ENCODE measurements at regions not wholly inside any gene's neighbourhood (a gene's known extent, or its start where the extent isn't known, plus 50 kb on each side); places are given as distances from the start of the nearest gene placed in this dataset.
"Not testable (repeated sequence)": the region's sequence is repeated elsewhere in the genome, so short reads cannot be mapped to it uniquely, and the experiment has no call there.

DNA sequence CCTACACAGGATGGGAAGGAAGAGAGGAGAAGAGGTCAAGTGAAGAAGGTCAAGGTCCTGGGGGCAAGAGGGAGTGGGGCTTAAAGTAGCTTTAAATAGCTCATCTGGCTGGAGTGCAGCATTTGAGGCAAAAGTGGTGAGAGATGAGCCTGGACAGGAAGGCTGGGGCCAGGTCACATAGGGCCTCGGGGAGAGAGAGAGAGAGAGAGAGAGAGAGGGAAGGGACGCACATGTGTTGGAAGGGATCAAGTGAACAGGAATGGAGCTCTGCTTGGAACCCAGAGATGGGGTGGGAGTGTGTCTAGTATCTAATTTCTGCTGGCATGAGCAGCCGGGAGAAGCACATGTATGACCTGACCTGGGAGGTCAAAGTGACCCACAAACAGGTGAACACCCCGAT lies 407.5 kb downstream of the MED13L start:
- Mint-ChIP-seq H3K27me3 (peaks cover 18% of the 10 kb centered on the region), H3K4me3 (no peak overlapping the region), H3K27ac (no peak overlapping the region), H3K4me1 (peaks cover 3% of the 10 kb centered on the region), H3K9me3 (no peaks in the 10 kb centered on the region), H3K36me3 (ENCODE audit: low read depth) (no peaks in the 10 kb centered on the region)
- intact Hi-C loops (cut with micrococcal nuclease), result no loop called here
- no peak for DNase-seq

- Mint-ChIP-seq H3K27me3 (peaks cover 16% of the 10 kb centered on the region), H3K27ac (no peak overlapping the region), H3K4me1 (peaks cover 3% of the 10 kb centered on the region), H3K4me3 (no peak overlapping the region), H3K9me3 (no peaks in the 10 kb centered on the region), H3K36me3 (ENCODE audit: low read depth) (no peaks in the 10 kb centered on the region)
- DNase-seq, result no peak
- intact Hi-C loops (cut with micrococcal nuclease), result no loop called here
These were observed 407.9 kb downstream of the MED13L start for GRCh38 chr12:115869604-115870003.

- DNase-seq, result no peak
- H3K4me3 Mint-ChIP-seq, result no peak overlapping the region
- peaks cover 11% of the 10 kb centered on the region for H3K27me3 Mint-ChIP-seq
- no peaks in the 10 kb centered on the region for H3K4me1 Mint-ChIP-seq
- H3K27ac Mint-ChIP-seq, result no peak overlapping the region
- no peaks in the 10 kb centered on the region for H3K36me3 Mint-ChIP-seq (ENCODE audit: low read depth)
- intact Hi-C loops (cut with micrococcal nuclease), result no loop called here
- H3K9me3 Mint-ChIP-seq, result no peaks in the 10 kb centered on the region
These were observed 408.9 kb downstream of the MED13L start for GRCh38 chr12:115868624-115869023.

- no peak overlapping the region for H3K4me3 Mint-ChIP-seq
- no peak for DNase-seq
- H3K4me1 Mint-ChIP-seq, result no peaks in the 10 kb centered on the region
- no peak overlapping the region for H3K27ac Mint-ChIP-seq
- intact Hi-C loops (cut with micrococcal nuclease), result no loop called here
- H3K9me3 Mint-ChIP-seq, result no peaks in the 10 kb centered on the region
- no peaks in the 10 kb centered on the region for H3K36me3 Mint-ChIP-seq (ENCODE audit: low read depth)
- peaks cover 5% of the 10 kb centered on the region for H3K27me3 Mint-ChIP-seq
These were observed 409.6 kb downstream of the MED13L start for GRCh38 chr12:115867854-115868253.

DNA sequence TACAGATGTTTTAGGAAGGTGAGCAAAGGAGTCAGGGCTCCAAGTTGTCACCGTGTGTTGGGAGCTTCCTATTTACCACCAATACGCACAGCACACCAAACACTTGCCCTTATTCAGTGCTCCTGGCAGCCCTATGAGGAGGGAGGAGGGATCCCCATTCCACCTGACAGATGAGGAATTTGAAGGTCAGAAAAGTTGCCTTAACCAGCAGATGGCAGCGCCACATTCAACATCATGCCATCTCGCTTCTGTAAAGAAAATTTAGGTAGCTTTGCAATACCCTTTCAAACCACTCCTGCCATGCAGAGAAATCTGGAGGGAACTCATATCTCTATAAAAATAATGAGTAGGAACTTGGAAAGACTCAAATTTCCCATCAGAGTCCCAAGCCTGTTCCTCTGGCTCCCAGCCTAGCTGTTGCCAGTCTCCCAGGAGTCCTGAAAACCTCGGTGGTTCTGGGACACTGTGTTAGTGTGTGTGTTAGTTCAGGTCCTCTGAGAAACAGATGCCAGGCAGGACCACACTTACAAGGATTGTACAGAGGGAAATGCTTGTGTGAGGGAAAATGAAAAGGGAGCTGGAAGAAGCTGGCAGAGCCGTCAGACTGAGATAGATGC lies 410.5 kb downstream of the MED13L start:
- DNase-seq, result no peak
- no peaks in the 10 kb centered on the region for H3K9me3 Mint-ChIP-seq
- H3K27ac Mint-ChIP-seq, result no peak overlapping the region
- no peaks in the 10 kb centered on the region for H3K4me1 Mint-ChIP-seq
- no peaks in the 10 kb centered on the region for H3K36me3 Mint-ChIP-seq (ENCODE audit: low read depth)
- peaks cover 3% of the 10 kb centered on the region for H3K27me3 Mint-ChIP-seq
- intact Hi-C loops (cut with micrococcal nuclease), result no loop called here
- H3K4me3 Mint-ChIP-seq, result no peak overlapping the region

- H3K36me3 Mint-ChIP-seq (ENCODE audit: low read depth); intact Hi-C loops (cut with micrococcal nuclease): not testable (repeated sequence)
These were observed 411.2 kb downstream of the MED13L start for GRCh38 chr12:115866281-115866680.

GRCh38 chr12:115864396-115864795 lies 413.1 kb downstream of the MED13L start:
- no peak for DNase-seq
- intact Hi-C loops (cut with micrococcal nuclease), result no loop called here
- no peaks in the 10 kb centered on the region for H3K4me1 Mint-ChIP-seq
- H3K27me3 Mint-ChIP-seq, result peaks cover 4% of the 10 kb centered on the region
- H3K9me3 Mint-ChIP-seq, result no peaks in the 10 kb centered on the region
- no peaks in the 10 kb centered on the region for H3K36me3 Mint-ChIP-seq (ENCODE audit: low read depth)
- H3K4me3 Mint-ChIP-seq, result no peak overlapping the region
- no peak overlapping the region for H3K27ac Mint-ChIP-seq

More at GRCh38 chr12:115866281-115866680, 411.2 kb downstream of the MED13L start:
- H3K27ac Mint-ChIP-seq, DNase-seq, H3K4me3 Mint-ChIP-seq, H3K9me3 Mint-ChIP-seq, H3K27me3 Mint-ChIP-seq, H3K4me1 Mint-ChIP-seq: not testable (repeated sequence)

GRCh38 chr12:115860619-115861018 lies 416.9 kb downstream of the MED13L start:
- H3K27me3 Mint-ChIP-seq, result peaks cover 4% of the 10 kb centered on the region
- intact Hi-C loops (cut with micrococcal nuclease), result no loop called here
- no peaks in the 10 kb centered on the region for H3K36me3 Mint-ChIP-seq (ENCODE audit: low read depth)
- H3K27ac Mint-ChIP-seq, result no peak overlapping the region
- H3K4me3 Mint-ChIP-seq, result no peak overlapping the region
- H3K9me3 Mint-ChIP-seq, result no peaks in the 10 kb centered on the region
- H3K4me1 Mint-ChIP-seq, result no peaks in the 10 kb centered on the region
- no peak for DNase-seq

DNA sequence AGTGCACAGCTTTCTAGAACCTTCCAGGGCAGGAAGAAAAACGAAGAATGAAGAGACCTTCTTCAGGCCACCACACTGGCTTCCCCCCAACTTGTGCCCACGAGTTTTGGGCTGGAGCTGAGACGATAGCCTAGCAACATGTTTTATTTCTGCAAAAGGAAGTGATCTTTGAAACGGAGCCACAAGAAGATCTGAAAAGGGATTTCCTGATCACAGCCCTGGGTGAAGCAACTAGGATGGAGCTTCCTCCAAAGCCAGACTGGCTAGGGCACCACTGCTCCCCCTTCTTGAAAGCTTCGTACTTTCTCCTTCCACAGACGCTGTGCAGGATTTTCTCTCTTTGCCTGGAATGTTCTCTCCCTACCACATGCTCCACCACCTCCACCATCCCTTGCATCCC lies 418.3 kb downstream of the MED13L start:
- intact Hi-C loops (cut with micrococcal nuclease), result no loop called here
- H3K4me1 Mint-ChIP-seq, result no peaks in the 10 kb centered on the region
- H3K4me3 Mint-ChIP-seq, result no peak overlapping the region
- no peak overlapping the region for H3K27ac Mint-ChIP-seq
- H3K36me3 Mint-ChIP-seq (ENCODE audit: low read depth), result no peaks in the 10 kb centered on the region
- H3K27me3 Mint-ChIP-seq, result peaks cover 4% of the 10 kb centered on the region
- DNase-seq, result no peak
- H3K9me3 Mint-ChIP-seq, result no peaks in the 10 kb centered on the region

DNA sequence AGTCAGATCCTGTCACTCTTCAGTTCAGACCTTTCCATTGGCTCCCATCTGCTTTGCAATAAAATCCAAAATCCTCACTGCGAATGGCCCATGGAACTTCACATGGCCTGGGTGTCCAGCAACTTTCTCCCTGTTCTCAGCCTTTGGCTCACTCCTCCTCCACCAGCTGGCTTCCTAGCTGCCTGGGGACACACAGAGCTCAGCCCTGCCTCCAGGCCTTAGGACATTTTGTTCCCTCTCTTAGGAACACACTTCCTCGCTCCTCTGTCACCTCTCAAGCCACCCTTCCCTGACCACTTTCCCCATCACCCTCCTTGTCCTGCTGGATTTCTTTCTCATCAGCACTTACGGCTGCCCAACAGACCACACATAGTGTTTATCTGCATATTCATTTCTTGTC lies 419.6 kb downstream of the MED13L start:
- no peak overlapping the region for H3K4me3 Mint-ChIP-seq
- H3K27me3 Mint-ChIP-seq, result peaks cover 4% of the 10 kb centered on the region
- no peaks in the 10 kb centered on the region for H3K9me3 Mint-ChIP-seq
- no peaks in the 10 kb centered on the region for H3K4me1 Mint-ChIP-seq
- no peaks in the 10 kb centered on the region for H3K36me3 Mint-ChIP-seq (ENCODE audit: low read depth)
- intact Hi-C loops (cut with micrococcal nuclease), result no loop called here
- DNase-seq, result no peak
- no peak overlapping the region for H3K27ac Mint-ChIP-seq

GRCh38 chr12:115857160-115857920 lies 420.2 kb downstream of the MED13L start:
- no peaks in the 10 kb centered on the region for H3K4me1 Mint-ChIP-seq
- no peak overlapping the region for H3K27ac Mint-ChIP-seq
- no peak for DNase-seq
- no peaks in the 10 kb centered on the region for H3K9me3 Mint-ChIP-seq
- no peak overlapping the region for H3K4me3 Mint-ChIP-seq
- H3K27me3 Mint-ChIP-seq, result peaks cover 4% of the 10 kb centered on the region
- no peaks in the 10 kb centered on the region for H3K36me3 Mint-ChIP-seq (ENCODE audit: low read depth)
- intact Hi-C loops (cut with micrococcal nuclease), result no loop called here

- H3K9me3 Mint-ChIP-seq, result peaks cover 6% of the 10 kb centered on the region
- H3K27ac Mint-ChIP-seq, result no peak overlapping the region
- H3K36me3 Mint-ChIP-seq (ENCODE audit: low read depth), result no peaks in the 10 kb centered on the region
- H3K27me3 Mint-ChIP-seq, result peaks cover 2% of the 10 kb centered on the region
- no peak for DNase-seq
- intact Hi-C loops (cut with micrococcal nuclease), result no loop called here
- H3K4me1 Mint-ChIP-seq, result no peaks in the 10 kb centered on the region
- no peak overlapping the region for H3K4me3 Mint-ChIP-seq
These were observed 425.4 kb downstream of the MED13L start for GRCh38 chr12:115852054-115852453.

DNA sequence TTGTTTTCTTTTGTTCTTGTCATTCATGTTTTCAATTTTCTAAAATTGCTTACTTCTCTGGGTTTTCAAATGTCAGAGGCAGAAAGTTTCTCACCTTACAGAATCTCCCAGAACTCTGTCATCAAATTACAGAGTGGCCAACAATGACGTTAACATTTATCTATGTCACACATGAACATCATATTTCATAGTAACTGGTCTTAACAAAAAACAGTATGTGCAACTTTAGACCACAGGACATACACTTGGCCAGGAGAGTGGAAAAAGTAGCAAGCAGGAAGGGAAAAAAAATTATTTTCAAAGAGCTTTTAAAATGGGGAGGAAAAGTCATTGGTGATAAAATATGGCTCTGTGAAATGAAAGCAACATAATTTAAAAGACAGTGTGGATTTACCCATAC lies 426.5 kb downstream of the MED13L start:
- DNase-seq, result no peak
- H3K27ac Mint-ChIP-seq, result no peak overlapping the region
- intact Hi-C loops (cut with micrococcal nuclease), result no loop called here
- H3K36me3 Mint-ChIP-seq (ENCODE audit: low read depth), result no peaks in the 10 kb centered on the region
- H3K27me3 Mint-ChIP-seq, result peaks cover 2% of the 10 kb centered on the region
- H3K4me3 Mint-ChIP-seq, result no peak overlapping the region
- no peaks in the 10 kb centered on the region for H3K4me1 Mint-ChIP-seq
- peaks cover 6% of the 10 kb centered on the region for H3K9me3 Mint-ChIP-seq

DNA sequence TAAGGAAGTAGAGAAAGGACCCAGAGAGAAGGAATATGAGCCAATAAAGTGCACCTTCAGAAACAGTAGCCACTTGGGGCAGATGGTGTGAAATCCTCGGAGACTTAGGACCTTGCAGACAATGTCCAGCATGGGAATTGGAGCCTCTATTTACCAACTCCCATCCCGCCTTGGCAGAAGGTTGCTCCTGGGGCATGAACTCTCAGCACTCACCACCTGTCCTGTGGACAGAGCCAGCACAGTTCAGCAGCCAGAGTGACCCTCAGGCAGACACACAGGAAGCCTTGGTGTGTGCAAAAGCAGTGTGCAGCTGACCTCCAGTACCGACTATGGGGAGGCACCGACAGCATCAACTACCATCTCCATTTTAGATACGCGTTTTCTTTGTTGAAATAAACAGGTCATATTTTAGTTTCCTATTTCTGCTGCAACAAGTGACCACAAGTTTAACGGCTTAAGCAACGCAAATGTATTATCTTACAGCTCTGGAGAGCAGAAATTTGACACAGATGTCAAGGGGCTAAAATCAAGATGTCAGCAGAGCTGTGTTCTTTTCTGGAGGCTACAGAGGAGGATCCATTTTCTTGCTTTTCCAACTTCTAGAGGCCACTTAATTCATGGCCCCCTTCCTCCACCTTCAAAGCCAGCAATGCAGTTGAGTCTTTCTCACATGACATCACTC lies 428.1 kb downstream of the MED13L start:
- Mint-ChIP-seq H3K27me3 (peaks cover 2% of the 10 kb centered on the region), H3K27ac (no peak overlapping the region), H3K4me3 (no peak overlapping the region), H3K9me3 (peaks cover 6% of the 10 kb centered on the region), H3K4me1 (no peaks in the 10 kb centered on the region), H3K36me3 (ENCODE audit: low read depth) (no peaks in the 10 kb centered on the region)
- intact Hi-C loops (cut with micrococcal nuclease), result no loop called here
- no peak for DNase-seq

All from activated CD4-positive, alpha-beta T cell treated with anti-CD3 and anti-CD28 coated beads, Interleukin-2, amount 10 ng/mL, durations not matched to agents 24 days and 14 days (primary cell).